GM13976 (cell line): ENCODE measurements at regions not wholly inside any gene's neighbourhood (a gene's known extent, or its start where the extent isn't known, plus 50 kb on each side); places are given as distances from the start of the nearest gene placed in this dataset.

Experiments used
- DNase-seq: peaks from one replicate; pipeline ENCODE4 v3.0.0; 2012; ENCODE audit warnings: low spot score
- in situ Hi-C: fragments of 300-500 bp; cut with MboI; formaldehyde crosslinking; loops from one replicate; pipeline ENCODE4 v1.12.0; 2022; ENCODE audit warnings: low sequenced_read_pairs, mixed read lengths, inconsistent platforms; ENCODE audit not compliant: unreplicated experiment
- TF ChIP-seq, protein P1 (sequence below): IDR thresholded peaks from 2 replicates; pipeline ENCODE4 v1.5.1; 2012; ENCODE audit warnings: borderline replicate concordance, mild to moderate bottlenecking; ENCODE audit not compliant: insufficient read depth; ENCODE audit errors: extremely low read depth, missing control alignments, control extremely low read depth

DNA sequence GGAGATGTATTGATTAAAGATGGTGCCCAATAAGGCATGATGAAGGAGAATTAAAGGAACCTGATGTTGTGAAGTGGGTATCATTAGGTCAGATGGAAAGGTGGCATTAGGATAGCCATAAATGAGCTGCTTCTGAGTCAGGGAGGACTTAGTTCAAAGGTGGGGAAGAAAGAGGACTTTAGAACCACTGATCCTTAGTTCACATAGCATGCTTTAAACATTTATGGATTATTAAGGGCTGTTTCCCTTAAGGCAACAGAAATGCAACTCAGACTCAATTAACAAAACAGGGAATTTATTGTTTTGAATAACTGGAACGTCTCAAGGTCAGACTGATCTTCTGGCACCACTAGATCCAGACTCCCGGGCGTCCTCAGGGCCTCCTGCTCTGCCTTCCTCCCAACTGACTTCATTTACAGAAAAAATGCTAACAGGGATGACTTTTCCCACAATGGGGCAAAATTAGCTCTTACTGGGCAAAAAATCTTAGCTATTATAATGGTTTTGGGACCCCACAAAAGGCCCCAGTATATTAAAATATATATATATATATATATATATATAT, 1526.0 kb downstream of the TBC1D22A start:
- no peak for DNase-seq
- in situ Hi-C loops, result no loop called here
- TF ChIP-seq, protein P1, sequence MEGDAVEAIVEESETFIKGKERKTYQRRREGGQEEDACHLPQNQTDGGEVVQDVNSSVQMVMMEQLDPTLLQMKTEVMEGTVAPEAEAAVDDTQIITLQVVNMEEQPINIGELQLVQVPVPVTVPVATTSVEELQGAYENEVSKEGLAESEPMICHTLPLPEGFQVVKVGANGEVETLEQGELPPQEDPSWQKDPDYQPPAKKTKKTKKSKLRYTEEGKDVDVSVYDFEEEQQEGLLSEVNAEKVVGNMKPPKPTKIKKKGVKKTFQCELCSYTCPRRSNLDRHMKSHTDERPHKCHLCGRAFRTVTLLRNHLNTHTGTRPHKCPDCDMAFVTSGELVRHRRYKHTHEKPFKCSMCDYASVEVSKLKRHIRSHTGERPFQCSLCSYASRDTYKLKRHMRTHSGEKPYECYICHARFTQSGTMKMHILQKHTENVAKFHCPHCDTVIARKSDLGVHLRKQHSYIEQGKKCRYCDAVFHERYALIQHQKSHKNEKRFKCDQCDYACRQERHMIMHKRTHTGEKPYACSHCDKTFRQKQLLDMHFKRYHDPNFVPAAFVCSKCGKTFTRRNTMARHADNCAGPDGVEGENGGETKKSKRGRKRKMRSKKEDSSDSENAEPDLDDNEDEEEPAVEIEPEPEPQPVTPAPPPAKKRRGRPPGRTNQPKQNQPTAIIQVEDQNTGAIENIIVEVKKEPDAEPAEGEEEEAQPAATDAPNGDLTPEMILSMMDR, result no peak

DNA sequence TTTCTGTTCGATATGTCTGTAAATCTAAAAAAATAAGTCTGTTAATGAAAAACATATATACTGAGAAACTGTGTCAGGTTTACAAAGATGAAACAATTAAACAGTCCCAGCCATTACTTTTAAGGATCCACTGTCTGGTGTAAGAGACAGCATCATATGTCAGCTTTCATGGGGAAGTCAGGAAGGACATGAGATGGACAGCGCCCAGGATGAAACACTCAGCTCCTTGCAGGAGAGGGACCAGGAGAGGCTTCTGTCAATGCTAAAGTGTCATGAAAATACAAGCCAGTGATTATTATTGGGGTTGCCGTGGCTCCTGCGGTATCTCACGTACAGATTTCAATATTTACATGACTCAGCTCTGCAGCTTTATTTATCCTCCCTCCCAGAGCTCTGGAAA, 1524.6 kb downstream of the TBC1D22A start:
- TF ChIP-seq, protein P1, result no peak
- in situ Hi-C loops, result no loop called here
- no peak for DNase-seq

DNA sequence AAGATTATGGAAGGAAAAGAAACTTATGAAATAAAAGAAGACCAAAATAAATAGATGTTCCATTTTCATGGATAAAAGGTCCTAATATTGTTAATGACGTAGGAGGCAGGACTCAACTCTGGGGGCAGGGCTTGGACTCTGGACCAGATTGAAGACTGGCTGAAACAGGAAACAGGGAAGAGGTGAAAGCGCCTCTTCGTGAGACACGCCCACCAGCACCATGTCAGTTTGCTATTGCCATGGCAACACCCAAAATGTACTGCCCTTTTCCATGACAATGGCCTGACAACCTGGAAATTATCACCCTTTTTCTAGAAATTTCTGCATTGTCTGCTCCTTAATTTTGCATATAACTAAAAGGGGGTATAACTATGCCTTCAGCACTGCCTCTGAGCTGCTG, 1522.2 kb downstream of the TBC1D22A start:
- in situ Hi-C loops, result no loop called here

DNA sequence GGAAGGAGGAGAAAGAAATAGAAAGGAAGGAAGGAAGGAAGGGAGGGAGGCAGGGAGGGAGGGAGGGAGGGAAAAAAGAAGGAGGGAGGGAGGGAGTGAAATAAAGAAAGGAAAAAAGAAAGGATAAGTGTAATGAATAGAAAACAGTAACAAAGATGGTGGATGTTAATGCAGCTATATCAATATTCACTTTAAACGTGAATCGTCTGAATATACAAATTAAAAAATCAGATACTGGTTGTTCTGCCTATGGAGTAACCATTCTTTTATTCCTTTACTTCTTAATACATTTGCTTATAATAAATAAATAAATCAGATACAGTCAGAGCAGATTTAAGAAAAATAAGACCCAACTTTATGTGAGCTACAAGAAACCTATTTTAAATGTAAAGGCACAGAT, 1520.4 kb downstream of the TBC1D22A start:
- TF ChIP-seq, protein P1, result no peak
- DNase-seq, result no peak
- in situ Hi-C loops, result no loop called here

More for the DNA sequence above, 1522.2 kb downstream of the TBC1D22A start:
- no peak for DNase-seq
- TF ChIP-seq, protein P1, result no peak

DNA sequence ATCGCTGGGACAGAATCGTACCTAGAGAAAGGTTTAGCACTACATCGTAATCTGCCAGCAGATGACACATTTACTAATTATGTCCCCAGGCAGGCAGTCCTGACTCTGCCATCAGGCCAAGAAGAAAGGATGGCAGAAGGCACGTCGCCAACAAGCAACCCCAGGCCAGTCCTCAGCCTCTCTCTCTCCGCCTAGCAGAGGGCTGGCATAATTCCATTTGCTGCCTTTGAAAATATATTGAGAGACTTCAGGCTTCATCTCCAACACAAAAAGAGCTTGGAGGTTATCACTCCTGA, 1517.0 kb downstream of the TBC1D22A start:
- TF ChIP-seq, protein P1, result no peak
- no peak for DNase-seq
- in situ Hi-C loops, result no loop called here

DNA sequence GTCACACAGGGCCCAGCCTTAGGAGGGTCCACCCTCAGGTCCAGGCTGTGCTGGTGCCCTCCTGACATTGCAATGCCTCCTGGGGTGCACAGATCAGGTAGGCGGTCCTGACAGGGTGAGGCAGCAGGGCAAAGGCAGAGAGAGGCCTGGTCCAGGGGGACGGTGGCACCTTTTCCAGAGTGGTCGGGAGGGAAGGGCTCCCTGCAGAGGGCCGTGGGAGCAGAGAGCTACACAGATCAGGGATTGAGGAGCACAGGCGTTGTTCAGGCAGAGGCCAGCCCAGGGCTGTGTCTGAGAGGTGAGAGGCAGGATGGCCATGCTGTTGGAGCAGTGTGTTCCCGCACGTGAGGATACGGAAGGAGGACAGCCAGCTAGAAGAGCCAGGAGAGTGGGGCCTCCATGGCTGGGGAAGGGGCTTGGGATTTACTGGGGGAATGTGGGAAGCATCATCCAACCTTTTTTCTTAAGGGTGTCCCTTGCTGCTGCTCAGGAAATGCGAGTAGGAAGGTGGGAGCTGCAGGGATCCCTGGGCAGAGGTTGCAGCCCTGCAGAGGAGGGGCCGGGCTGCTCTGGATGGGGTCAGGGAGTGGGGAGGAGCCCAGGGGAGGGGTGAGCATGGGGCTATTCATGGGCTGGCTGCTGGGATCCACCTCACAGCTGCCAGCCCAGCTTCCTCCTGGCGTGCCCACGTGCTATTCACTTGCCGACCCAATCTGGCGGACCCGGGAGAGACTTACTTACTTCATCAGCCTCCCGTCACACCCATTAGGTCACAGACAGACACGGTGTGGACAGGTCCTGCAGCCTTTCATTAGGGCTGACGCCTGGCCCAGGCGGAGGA, 1516.4 kb downstream of the TBC1D22A start:
- TF ChIP-seq, protein P1, result no peak
- no peak for DNase-seq
- in situ Hi-C loops, result no loop called here
